ENCODE measurements at regions not wholly inside any gene's neighbourhood (a gene's known extent, or its start where the extent isn't known, plus 50 kb on each side); places are given as distances from the start of the nearest gene placed in this dataset.

- TF ChIP-seq CTCF (IDR thresholded peaks at IDR 0.05; ENCODE audit: insufficient read depth, low read depth, low read length, missing control alignments) = no peak
- no peak overlapping the region for H3K4me3 ChIP-seq (ENCODE audit: low read depth, low read length)
- DNase-seq (ENCODE audit: low read depth) = no peak
Measured at GRCh38 chr4:14925471-14925870, 76.8 kb upstream of the CPEB2 start.

GRCh38 chr4:14926368-14926767, 75.9 kb upstream of the CPEB2 start:
- no peak for TF ChIP-seq CTCF (IDR thresholded peaks at IDR 0.05; ENCODE audit: insufficient read depth, low read depth, low read length, missing control alignments)
- DNase-seq (ENCODE audit: low read depth) = no peak
- H3K4me3 ChIP-seq (ENCODE audit: low read depth, low read length) = no peak overlapping the region

- no peak for TF ChIP-seq CTCF (IDR thresholded peaks at IDR 0.05; ENCODE audit: insufficient read depth, low read depth, low read length, missing control alignments)
- no peak overlapping the region for H3K4me3 ChIP-seq (ENCODE audit: low read depth, low read length)
- no peak for DNase-seq (ENCODE audit: low read depth)
Measured at GRCh38 chr4:14928035-14928434, 74.2 kb upstream of the CPEB2 start.

- no peak overlapping the region for H3K4me3 ChIP-seq (ENCODE audit: low read depth, low read length)
- TF ChIP-seq CTCF (IDR thresholded peaks at IDR 0.05; ENCODE audit: insufficient read depth, low read depth, low read length, missing control alignments) = no peak
- DNase-seq (ENCODE audit: low read depth) = no peak
Measured at GRCh38 chr4:14929669-14930068, 72.6 kb upstream of the CPEB2 start.

GRCh38 chr4:14934704-14935390, 67.4 kb upstream of the CPEB2 start:
- TF ChIP-seq CTCF (IDR thresholded peaks at IDR 0.05; ENCODE audit: insufficient read depth, low read depth, low read length, missing control alignments) = no peak
- DNase-seq (ENCODE audit: low read depth) = no peak
- no peak overlapping the region for H3K4me3 ChIP-seq (ENCODE audit: low read depth, low read length)

- TF ChIP-seq CTCF (IDR thresholded peaks at IDR 0.05; ENCODE audit: insufficient read depth, low read depth, low read length, missing control alignments) = no peak
- no peak overlapping the region for H3K4me3 ChIP-seq (ENCODE audit: low read depth, low read length)
- no peak for DNase-seq (ENCODE audit: low read depth)
Measured at GRCh38 chr4:14943749-14944148, 58.5 kb upstream of the CPEB2 start.

- no peak overlapping the region for H3K4me3 ChIP-seq (ENCODE audit: low read depth, low read length)
- peak; percentile 14 for DNase-seq (ENCODE audit: low read depth)
- no peak for TF ChIP-seq CTCF (IDR thresholded peaks at IDR 0.05; ENCODE audit: insufficient read depth, low read depth, low read length, missing control alignments)
Measured at GRCh38 chr4:14952352-14952751, 49.9 kb upstream of the CPEB2 start.

Data from GM12865 (cell line).